GM23248 (cell line): ENCODE measurements at regions not wholly inside any gene's neighbourhood (a gene's known extent, or its start where the extent isn't known, plus 50 kb on each side); places are given as distances from the start of the nearest gene placed in this dataset.

Experiments
- EZH2 ChIP-seq: fragments of 200-600 bp; sonication (generic); IDR thresholded peaks from 2 replicates; pipeline ENCODE4 v1.6.1; 2018; ENCODE audit warnings: antibody characterized with exemption, mild to moderate bottlenecking; ENCODE audit not compliant: insufficient read depth, poor library complexity, severe bottlenecking
- EZH2phosphoT487 ChIP-seq: fragments of 200-600 bp; sonication (generic); IDR thresholded peaks from 2 replicates; pipeline ENCODE4 v1.6.1; 2018; ENCODE audit warnings: antibody characterized with exemption, moderate library complexity, mild to moderate bottlenecking, low read depth; ENCODE audit not compliant: insufficient read depth

- TF ChIP-seq EZH2 (no peak), EZH2phosphoT487 (no peak)
Observed at GRCh38 chr6:22668307-22668706, 98.9 kb downstream of the HDGFL1 start.
